CD4-positive, CD25-positive, alpha-beta regulatory T cell (primary cell): ENCODE measurements at regions not wholly inside any gene's neighbourhood (a gene's known extent, or its start where the extent isn't known, plus 50 kb on each side); places are given as distances from the start of the nearest gene placed in this dataset.

Experiments
- ATAC-seq, 2 donors: fragments of 150-1000 bp; cut with Tn5 transposase; one replicate each; pipeline ENCODE4 v1.10.0; 2021; ENCODE audit warnings: low read depth in 2 of 2, moderate number of reproducible peaks in 2 of 2, moderate library complexity in 1 of 2
- DNase-seq, 3 donors: peaks; one replicate each; pipeline versions ENCODE4 v3.0.0 to v3.0.0-alpha.2; 2012 to 2022; ENCODE audit warnings: mixed read lengths in 1 of 3
- H3K27ac ChIP-seq: one replicate; pipeline ENCODE4 v1.7.0; 2013; ENCODE audit warnings: mild to moderate bottlenecking, low read length; ENCODE audit not compliant: insufficient read depth, poor library complexity, severe bottlenecking
- H3K27me3 ChIP-seq: one replicate; pipeline ENCODE4 v1.7.0; 2013; ENCODE audit warnings: low read length; ENCODE audit not compliant: control insufficient read depth, insufficient read depth
- H3K36me3 ChIP-seq: one replicate; pipeline ENCODE4 v1.7.0; 2013; ENCODE audit warnings: mild to moderate bottlenecking, low read length, moderate library complexity; ENCODE audit not compliant: control insufficient read depth, insufficient read depth
- H3K4me1 ChIP-seq: 2 replicates; pipeline ENCODE4 v1.7.0; 2013; ENCODE audit warnings: mild to moderate bottlenecking, low read length; ENCODE audit not compliant: insufficient read depth, control insufficient read depth, poor library complexity, severe bottlenecking
- H3K4me3 ChIP-seq: one replicate; pipeline ENCODE4 v1.7.0; 2013; ENCODE audit warnings: low read depth, mild to moderate bottlenecking, low read length, moderate library complexity
- H3K9me3 ChIP-seq, 2 experiments: 1 replicate in 1 of 2; 2 replicates in 1 of 2; pipeline ENCODE4 v1.7.0; 2013; ENCODE audit warnings: low read length in 2 of 2, mild to moderate bottlenecking in 1 of 2, moderate library complexity in 1 of 2; ENCODE audit not compliant: control insufficient read depth in 2 of 2
- H3K27ac Mint-ChIP-seq, 3 donors: one replicate each; pipeline ENCODE4 v1.8.0; 2020 to 2022; ENCODE audit warnings: mild to moderate bottlenecking in 3 of 3, mixed read lengths in 3 of 3, moderate library complexity in 2 of 3
- H3K27me3 Mint-ChIP-seq: one replicate; pipeline ENCODE4 v1.8.0; 2022; ENCODE audit warnings: mild to moderate bottlenecking, mixed read lengths
- H3K36me3 Mint-ChIP-seq: one replicate; pipeline ENCODE4 v1.8.0; 2020; ENCODE audit warnings: mixed read lengths
- H3K4me1 Mint-ChIP-seq, 4 donors: one replicate each; pipeline ENCODE4 v1.8.0; 2020 to 2022; ENCODE audit warnings: mixed read lengths in 4 of 4, mild to moderate bottlenecking in 1 of 4
- H3K4me3 Mint-ChIP-seq, 4 donors: one replicate each; pipeline ENCODE4 v1.8.0; 2020 to 2022; ENCODE audit warnings: mild to moderate bottlenecking in 4 of 4, mixed read lengths in 4 of 4, moderate library complexity in 3 of 4
- H3K9me3 Mint-ChIP-seq, 7 donors: one replicate each; pipeline ENCODE4 v1.8.0; 2020 to 2022; ENCODE audit warnings: mixed read lengths in 7 of 7, mild to moderate bottlenecking in 3 of 7, moderate library complexity in 2 of 7

DNA sequence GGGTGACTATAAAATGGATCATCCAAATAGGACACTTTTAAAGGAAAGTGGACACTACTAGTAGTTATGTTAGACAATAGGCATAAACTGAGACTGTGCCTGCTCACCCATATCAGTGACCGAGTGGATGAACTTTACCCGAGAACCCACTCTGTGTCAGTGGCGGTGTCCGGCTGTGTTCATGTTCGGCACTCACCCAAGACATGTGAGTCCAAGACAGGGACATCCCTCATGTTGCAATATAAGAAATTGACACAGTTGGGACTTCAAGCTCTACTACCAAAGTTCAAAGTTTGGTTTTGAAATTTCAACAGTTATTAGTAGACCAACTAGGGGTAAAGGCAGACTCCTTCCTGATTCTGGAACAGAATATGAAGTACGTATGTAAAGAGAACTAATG, 326.3 kb upstream of the TNP1 start:
- H3K27ac Mint-ChIP-seq: no peak overlapping the region
- H3K27me3 Mint-ChIP-seq: no peaks in the 10 kb centered on the region
- Histone ChIP-seq H3K27ac (no peak overlapping the region), H3K4me3 (no peak overlapping the region), H3K4me1 (no peaks in the 10 kb centered on the region), H3K27me3 (no peaks in the 10 kb centered on the region), H3K9me3 (no peaks in the 10 kb centered on the region), H3K36me3 (no peaks in the 10 kb centered on the region)
- no peaks in the 10 kb centered on the region for H3K4me1 Mint-ChIP-seq
- DNase-seq (no peak), ATAC-seq (no peak)
- no peak overlapping the region for H3K4me3 Mint-ChIP-seq
- no peaks in the 10 kb centered on the region for H3K36me3 Mint-ChIP-seq
- H3K9me3 Mint-ChIP-seq: peaks cover 0 to 1% (median 0%) of the 10 kb centered on the region in 7 donors

DNA sequence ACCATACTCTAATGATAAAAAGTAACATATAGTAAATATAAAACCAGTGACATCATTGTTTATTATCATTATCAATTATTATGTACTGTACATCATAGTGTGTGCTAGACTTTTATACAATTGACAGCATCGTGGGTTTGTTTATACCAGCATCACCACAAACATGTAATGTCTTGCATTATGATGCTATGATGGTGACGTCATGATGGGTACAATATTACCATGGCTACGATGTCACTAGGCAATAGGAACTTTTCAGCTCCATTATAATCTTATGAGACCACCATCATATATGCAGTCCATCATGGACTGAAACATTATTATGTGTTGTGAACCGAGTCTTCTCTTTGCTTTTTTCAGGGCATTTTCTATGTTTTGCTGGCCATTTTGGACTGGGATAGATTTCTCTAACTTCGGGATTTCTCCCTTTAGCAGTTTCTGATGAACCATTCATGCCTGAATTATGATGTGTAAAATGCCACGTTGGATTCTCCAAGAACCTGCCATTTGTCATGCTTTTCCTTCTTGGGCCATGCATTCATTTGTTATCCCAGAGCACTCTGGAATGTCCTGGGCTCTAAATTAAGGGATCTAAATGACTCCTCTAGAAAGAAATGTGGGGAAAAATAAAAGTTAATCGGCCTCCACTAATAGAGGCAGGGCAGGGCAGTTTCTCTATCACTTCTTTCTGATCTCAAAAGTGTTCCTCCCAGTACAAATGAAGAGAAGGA, 325.6 kb upstream of the TNP1 start:
- Histone ChIP-seq H3K4me1 (no peaks in the 10 kb centered on the region), H3K27ac (no peak overlapping the region), H3K27me3 (no peaks in the 10 kb centered on the region), H3K4me3 (no peak overlapping the region), H3K36me3 (no peaks in the 10 kb centered on the region), H3K9me3 (no peaks in the 10 kb centered on the region)
- peaks cover 0 to 1% (median 0%) of the 10 kb centered on the region in 7 donors for H3K9me3 Mint-ChIP-seq
- no peaks in the 10 kb centered on the region for H3K36me3 Mint-ChIP-seq
- ATAC-seq (no peak), DNase-seq (no peak)
- H3K4me1 Mint-ChIP-seq: no peaks in the 10 kb centered on the region
- H3K27me3 Mint-ChIP-seq: no peaks in the 10 kb centered on the region
- H3K4me3 Mint-ChIP-seq: no peak overlapping the region
- no peak overlapping the region for H3K27ac Mint-ChIP-seq

DNA sequence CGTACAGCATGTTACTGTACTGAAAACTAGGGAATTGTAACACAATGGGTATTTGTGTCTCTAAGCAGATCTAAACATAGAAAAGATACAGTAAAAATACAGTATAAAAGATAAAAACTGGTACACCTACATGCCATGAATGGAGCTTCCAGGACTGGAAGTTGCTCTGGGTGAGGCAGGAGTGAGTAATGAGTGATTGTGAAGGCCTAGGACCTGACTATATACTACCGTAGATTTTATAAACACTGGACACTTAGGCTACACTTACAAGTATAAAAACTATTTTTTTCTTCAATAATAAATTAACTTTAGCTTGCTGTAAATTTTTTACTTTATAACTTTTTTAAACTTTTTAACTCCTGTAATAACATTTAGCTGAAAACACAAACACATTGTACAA, 324.4 kb upstream of the TNP1 start:
- Mint-ChIP-seq H3K27me3 (no peaks in the 10 kb centered on the region), H3K27ac (no peak overlapping the region), H3K9me3 (peaks cover 0 to 1% (median 0%) of the 10 kb centered on the region in 7 donors), H3K4me3 (no peak overlapping the region), H3K4me1 (no peaks in the 10 kb centered on the region), H3K36me3 (no peaks in the 10 kb centered on the region)
- Histone ChIP-seq H3K4me1 (no peaks in the 10 kb centered on the region), H3K27ac (no peak overlapping the region), H3K27me3 (no peaks in the 10 kb centered on the region), H3K36me3 (no peaks in the 10 kb centered on the region), H3K4me3 (no peak overlapping the region), H3K9me3 (no peaks in the 10 kb centered on the region)
- DNase-seq: no peak
- ATAC-seq: no peak

DNA sequence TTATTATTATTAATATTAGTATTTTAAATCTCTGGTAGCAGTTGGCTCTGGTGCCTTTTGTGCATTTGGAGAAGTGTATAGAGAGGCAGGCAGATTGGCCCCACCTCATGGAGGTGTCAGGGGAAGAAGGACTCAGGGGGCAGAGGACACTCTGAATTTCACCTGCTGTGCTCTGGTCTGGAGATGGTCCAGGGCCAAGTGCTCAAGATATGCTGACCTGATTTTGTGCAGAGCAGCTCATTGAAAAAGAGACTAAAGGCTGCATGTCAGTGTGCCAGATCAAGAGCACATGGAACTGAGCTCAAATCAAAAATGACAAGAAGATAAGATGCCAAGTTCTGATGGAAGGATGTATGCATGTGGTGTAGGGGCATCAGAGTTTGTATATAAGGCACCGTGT, 323.6 kb upstream of the TNP1 start:
- Mint-ChIP-seq H3K36me3 (no peaks in the 10 kb centered on the region), H3K27ac (no peak overlapping the region), H3K27me3 (no peaks in the 10 kb centered on the region), H3K9me3 (peaks cover 0 to 1% (median 0%) of the 10 kb centered on the region in 7 donors), H3K4me3 (no peak overlapping the region), H3K4me1 (no peaks in the 10 kb centered on the region)
- DNase-seq (no peak), ATAC-seq (no peak)
- Histone ChIP-seq H3K4me1 (no peaks in the 10 kb centered on the region), H3K9me3 (no peaks in the 10 kb centered on the region), H3K4me3 (no peak overlapping the region), H3K27ac (no peak overlapping the region), H3K27me3 (no peaks in the 10 kb centered on the region), H3K36me3 (no peaks in the 10 kb centered on the region)

DNA sequence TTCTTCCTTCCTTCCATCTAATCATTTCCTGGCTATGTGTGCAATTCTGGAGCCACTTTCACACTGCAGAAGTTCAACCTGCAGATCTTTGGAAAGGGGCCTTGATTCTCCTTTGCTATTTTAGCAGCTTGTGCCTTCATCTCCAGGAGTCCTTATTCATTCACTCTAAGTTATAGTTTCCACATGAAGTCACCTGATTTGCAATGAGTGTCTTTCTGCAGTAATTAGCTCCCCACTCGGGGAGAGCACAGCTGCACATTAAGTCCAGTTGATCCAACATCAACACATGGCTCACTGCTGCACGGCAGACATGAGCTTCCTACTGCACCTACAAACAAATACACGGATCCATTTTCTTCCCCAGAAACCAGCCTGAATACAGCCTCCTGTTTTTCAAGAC, 323.1 kb upstream of the TNP1 start:
- Mint-ChIP-seq H3K9me3 (peaks cover 0 to 3% (median 0%) of the 10 kb centered on the region in 7 donors), H3K4me1 (no peaks in the 10 kb centered on the region), H3K4me3 (no peak overlapping the region), H3K27me3 (no peaks in the 10 kb centered on the region), H3K27ac (no peak overlapping the region), H3K36me3 (no peaks in the 10 kb centered on the region)
- Histone ChIP-seq H3K27ac (no peak overlapping the region), H3K36me3 (no peaks in the 10 kb centered on the region), H3K4me3 (no peak overlapping the region), H3K27me3 (no peaks in the 10 kb centered on the region), H3K4me1 (no peaks in the 10 kb centered on the region), H3K9me3 (no peaks in the 10 kb centered on the region)
- no peak for DNase-seq
- no peak for ATAC-seq

DNA sequence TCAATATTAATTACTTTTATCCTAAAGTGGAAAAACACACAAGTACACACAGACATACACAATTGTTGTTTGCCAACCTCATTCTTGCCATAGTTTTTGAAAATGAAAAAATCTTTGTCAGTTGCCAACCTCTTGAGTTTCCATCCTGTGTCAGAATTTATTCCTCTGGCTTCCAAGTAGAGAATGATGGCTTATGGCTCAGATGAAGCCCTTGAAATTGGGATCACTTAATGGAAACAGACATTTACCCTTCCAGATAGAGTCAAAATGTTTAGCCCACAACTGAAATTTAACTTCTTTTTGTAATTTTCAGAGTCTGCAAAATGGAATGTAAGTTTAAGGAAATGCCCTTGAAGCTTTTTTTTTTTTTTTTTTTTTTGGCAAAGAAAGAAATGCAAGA, 321.6 kb upstream of the TNP1 start:
- Histone ChIP-seq H3K27ac (no peak overlapping the region), H3K27me3 (no peaks in the 10 kb centered on the region), H3K4me3 (no peak overlapping the region), H3K9me3 (no peaks in the 10 kb centered on the region), H3K36me3 (no peaks in the 10 kb centered on the region), H3K4me1 (no peaks in the 10 kb centered on the region)
- Mint-ChIP-seq H3K27me3 (no peaks in the 10 kb centered on the region), H3K4me1 (no peaks in the 10 kb centered on the region), H3K9me3 (peaks cover 0 to 3% (median 0%) of the 10 kb centered on the region in 7 donors), H3K36me3 (no peaks in the 10 kb centered on the region), H3K4me3 (no peak overlapping the region), H3K27ac (no peak overlapping the region)
- ATAC-seq: no peak
- no peak for DNase-seq

DNA sequence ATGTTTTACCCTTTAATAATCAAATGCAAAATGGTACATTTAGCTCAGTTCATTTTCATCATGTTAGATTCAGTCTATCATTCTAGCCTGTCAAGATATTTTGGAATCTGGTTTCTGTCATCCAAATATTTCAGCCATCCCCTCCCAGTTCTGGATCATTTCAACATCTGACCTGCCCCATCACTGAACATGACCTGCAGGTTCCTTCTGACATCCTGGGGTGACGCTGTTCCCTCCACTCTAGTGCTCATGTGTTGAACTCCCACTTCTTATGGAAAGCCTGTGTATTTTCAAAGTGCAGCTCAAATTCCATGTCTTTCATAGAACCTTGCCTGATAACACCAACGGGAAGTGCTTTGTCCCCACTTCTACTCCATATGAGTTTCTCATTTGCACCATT, 320.0 kb upstream of the TNP1 start:
- H3K27ac ChIP-seq: no peak overlapping the region
- H3K36me3 Mint-ChIP-seq: no peaks in the 10 kb centered on the region
- H3K4me1 Mint-ChIP-seq: no peaks in the 10 kb centered on the region
- H3K4me1 ChIP-seq: no peaks in the 10 kb centered on the region
- no peak overlapping the region for H3K4me3 ChIP-seq
- no peaks in the 10 kb centered on the region for H3K27me3 Mint-ChIP-seq
- no peaks in the 10 kb centered on the region for H3K36me3 ChIP-seq
- H3K9me3 Mint-ChIP-seq: peaks cover 0 to 8% (median 0%) of the 10 kb centered on the region in 7 donors
- H3K27me3 ChIP-seq: no peaks in the 10 kb centered on the region
- DNase-seq: no peak
- ATAC-seq: no peak
- H3K9me3 ChIP-seq: no peaks in the 10 kb centered on the region
- H3K27ac Mint-ChIP-seq: no peak overlapping the region
- H3K4me3 Mint-ChIP-seq: no peak overlapping the region

DNA sequence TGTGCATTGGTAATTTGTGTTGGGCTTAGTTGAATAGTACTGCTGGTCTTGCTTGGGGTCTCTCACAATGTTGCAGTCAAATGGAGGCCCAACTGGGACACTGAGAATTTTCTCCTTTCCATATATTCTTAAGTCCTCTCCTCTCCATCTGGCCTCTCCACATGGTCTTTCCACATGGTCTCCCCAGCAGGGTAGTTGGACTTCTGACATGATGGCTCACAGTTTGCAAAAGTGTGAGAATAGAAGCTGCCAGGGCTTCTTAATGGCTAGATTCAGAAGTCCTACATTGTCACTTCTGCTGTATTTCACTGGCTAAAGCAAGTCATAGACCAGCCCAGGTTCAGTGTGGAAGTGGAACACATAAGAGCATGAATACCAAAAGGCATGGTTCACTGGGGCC, 318.5 kb upstream of the TNP1 start:
- Mint-ChIP-seq H3K27ac (no peak overlapping the region), H3K9me3 (peaks cover 0 to 8% (median 0%) of the 10 kb centered on the region in 7 donors), H3K36me3 (no peaks in the 10 kb centered on the region), H3K27me3 (no peaks in the 10 kb centered on the region), H3K4me1 (no peaks in the 10 kb centered on the region), H3K4me3 (no peak overlapping the region)
- Histone ChIP-seq H3K4me1 (no peaks in the 10 kb centered on the region), H3K36me3 (no peaks in the 10 kb centered on the region), H3K9me3 (no peaks in the 10 kb centered on the region), H3K4me3 (no peak overlapping the region), H3K27me3 (no peaks in the 10 kb centered on the region), H3K27ac (no peak overlapping the region)
- ATAC-seq (no peak), DNase-seq (no peak)
